ENCODE measurements at regions not wholly inside any gene's neighbourhood (a gene's known extent, or its start where the extent isn't known, plus 50 kb on each side); places are given as distances from the start of the nearest gene placed in this dataset.
A peak's percentile ranks its signal among the peaks of the same experiment; 100 is the strongest.

- Histone ChIP-seq H4K8ac (ENCODE audit: low read depth, low read length) (no peak overlapping the region), H3K27ac (ENCODE audit: low read depth, low read length) (no peak overlapping the region), H3K18ac (ENCODE audit: low read length) (no peak overlapping the region), H4K5ac (ENCODE audit: low read length) (no peak overlapping the region), H2BK120ac (ENCODE audit: low read depth, low read length) (no peak overlapping the region), H3K9ac (ENCODE audit: low read length) (no peak overlapping the region), H3K4me1 (ENCODE audit: control insufficient read depth, low read depth, low read length) (peaks cover 4% of the 10 kb centered on the region), H3K79me2 (ENCODE audit: control insufficient read depth, insufficient read depth, low read length) (no peaks in the 10 kb centered on the region), H3K4me2 (ENCODE audit: low read length) (no peak overlapping the region), H2BK5ac (ENCODE audit: low read length) (no peak overlapping the region), H3K27me3 (ENCODE audit: insufficient read depth, low read length, poor library complexity) (no peaks in the 10 kb centered on the region), H3K36me3 (ENCODE audit: control insufficient read depth, insufficient read depth, low read length) (no peaks in the 10 kb centered on the region), H2AK5ac (ENCODE audit: low read length) (no peak overlapping the region), H3K4me3 (ENCODE audit: low read length) (no peak overlapping the region), H3K79me1 (ENCODE audit: low read length) (no peaks in the 10 kb centered on the region), H2BK15ac (replicated peaks; ENCODE audit: low read depth) (no peak overlapping the region), H3K56ac (ENCODE audit: low read length) (peak overlapping the region; percentile 56), H3K23ac (ENCODE audit: low read length) (no peak overlapping the region), H3K4ac (ENCODE audit: low read depth, low read length) (no peak overlapping the region)
- no CpG with 5 or more reads among the region's 12 CpGs for WGBS (ENCODE audit: extremely low coverage, insufficient coverage, low lambda C conversion rate)
- DNase-seq = no peak
Measured at GRCh38 chr10:133007360-133007858, 65.0 kb upstream of the CFAP46 start.

- no peak for DNase-seq
- H3K18ac ChIP-seq (ENCODE audit: low read length) = no peak overlapping the region
- no peak overlapping the region for H3K27ac ChIP-seq (ENCODE audit: low read depth, low read length)
- no peaks in the 10 kb centered on the region for H3K27me3 ChIP-seq (ENCODE audit: insufficient read depth, low read length, poor library complexity)
- H3K4ac ChIP-seq (ENCODE audit: low read depth, low read length) = no peak overlapping the region
- H3K4me2 ChIP-seq (ENCODE audit: low read length) = no peak overlapping the region
- no peak overlapping the region for H3K56ac ChIP-seq (ENCODE audit: low read length)
- no peak overlapping the region for H2BK5ac ChIP-seq (ENCODE audit: low read length)
- no peak overlapping the region for H4K8ac ChIP-seq (ENCODE audit: low read depth, low read length)
- H2BK15ac ChIP-seq (replicated peaks; ENCODE audit: low read depth) = no peak overlapping the region
- peaks cover 6% of the 10 kb centered on the region for H3K4me1 ChIP-seq (ENCODE audit: control insufficient read depth, low read depth, low read length)
- no peak overlapping the region for H3K4me3 ChIP-seq (ENCODE audit: low read length)
- no peak overlapping the region for H2BK120ac ChIP-seq (ENCODE audit: low read depth, low read length)
- no peak overlapping the region for H3K9ac ChIP-seq (ENCODE audit: low read length)
- no peaks in the 10 kb centered on the region for H3K79me1 ChIP-seq (ENCODE audit: low read length)
- no peak overlapping the region for H3K23ac ChIP-seq (ENCODE audit: low read length)
- WGBS (ENCODE audit: extremely low coverage, insufficient coverage, low lambda C conversion rate) = no CpG with 5 or more reads among the region's 18 CpGs
- H3K36me3 ChIP-seq (ENCODE audit: control insufficient read depth, insufficient read depth, low read length) = no peaks in the 10 kb centered on the region
- H3K79me2 ChIP-seq (ENCODE audit: control insufficient read depth, insufficient read depth, low read length) = no peaks in the 10 kb centered on the region
- H2AK5ac ChIP-seq (ENCODE audit: low read length) = no peak overlapping the region
- H4K5ac ChIP-seq (ENCODE audit: low read length) = no peak overlapping the region
Measured at GRCh38 chr10:133006806-133007205, 64.4 kb upstream of the CFAP46 start.

GRCh38 chr10:133006202-133006601 is 63.8 kb upstream of the CFAP46 start:
- peaks cover 6% of the 10 kb centered on the region for H3K4me1 ChIP-seq (ENCODE audit: control insufficient read depth, low read depth, low read length)
- no peak overlapping the region for H3K27ac ChIP-seq (ENCODE audit: low read depth, low read length)
- no peak overlapping the region for H3K4ac ChIP-seq (ENCODE audit: low read depth, low read length)
- H3K4me2 ChIP-seq (ENCODE audit: low read length) = no peak overlapping the region
- no peak overlapping the region for H3K9ac ChIP-seq (ENCODE audit: low read length)
- no peaks in the 10 kb centered on the region for H3K36me3 ChIP-seq (ENCODE audit: control insufficient read depth, insufficient read depth, low read length)
- H3K79me1 ChIP-seq (ENCODE audit: low read length) = no peaks in the 10 kb centered on the region
- no peak overlapping the region for H3K4me3 ChIP-seq (ENCODE audit: low read length)
- no peak overlapping the region for H4K5ac ChIP-seq (ENCODE audit: low read length)
- H3K23ac ChIP-seq (ENCODE audit: low read length) = no peak overlapping the region
- no peak overlapping the region for H2BK5ac ChIP-seq (ENCODE audit: low read length)
- no peak overlapping the region for H2AK5ac ChIP-seq (ENCODE audit: low read length)
- no peak overlapping the region for H2BK120ac ChIP-seq (ENCODE audit: low read depth, low read length)
- no peaks in the 10 kb centered on the region for H3K27me3 ChIP-seq (ENCODE audit: insufficient read depth, low read length, poor library complexity)
- no peak overlapping the region for H3K56ac ChIP-seq (ENCODE audit: low read length)
- DNase-seq = no peak
- no peak overlapping the region for H4K8ac ChIP-seq (ENCODE audit: low read depth, low read length)
- WGBS (ENCODE audit: extremely low coverage, insufficient coverage, low lambda C conversion rate) = no CpG with 5 or more reads among the region's 10 CpGs
- H2BK15ac ChIP-seq (replicated peaks; ENCODE audit: low read depth) = no peak overlapping the region
- H3K79me2 ChIP-seq (ENCODE audit: control insufficient read depth, insufficient read depth, low read length) = no peaks in the 10 kb centered on the region
- H3K18ac ChIP-seq (ENCODE audit: low read length) = no peak overlapping the region

- WGBS (ENCODE audit: extremely low coverage, insufficient coverage, low lambda C conversion rate) = no CpG with 5 or more reads among the region's 10 CpGs
- no peak overlapping the region for H3K23ac ChIP-seq (ENCODE audit: low read length)
- no peak overlapping the region for H3K56ac ChIP-seq (ENCODE audit: low read length)
- peaks cover 6% of the 10 kb centered on the region for H3K4me1 ChIP-seq (ENCODE audit: control insufficient read depth, low read depth, low read length)
- H2BK5ac ChIP-seq (ENCODE audit: low read length) = no peak overlapping the region
- no peak for DNase-seq
- no peaks in the 10 kb centered on the region for H3K79me2 ChIP-seq (ENCODE audit: control insufficient read depth, insufficient read depth, low read length)
- H3K4me3 ChIP-seq (ENCODE audit: low read length) = no peak overlapping the region
- H3K27me3 ChIP-seq (ENCODE audit: insufficient read depth, low read length, poor library complexity) = no peaks in the 10 kb centered on the region
- H3K79me1 ChIP-seq (ENCODE audit: low read length) = no peaks in the 10 kb centered on the region
- no peak overlapping the region for H3K9ac ChIP-seq (ENCODE audit: low read length)
- H2BK120ac ChIP-seq (ENCODE audit: low read depth, low read length) = no peak overlapping the region
- no peak overlapping the region for H3K27ac ChIP-seq (ENCODE audit: low read depth, low read length)
- no peak overlapping the region for H2BK15ac ChIP-seq (replicated peaks; ENCODE audit: low read depth)
- no peak overlapping the region for H3K18ac ChIP-seq (ENCODE audit: low read length)
- no peak overlapping the region for H2AK5ac ChIP-seq (ENCODE audit: low read length)
- H4K8ac ChIP-seq (ENCODE audit: low read depth, low read length) = no peak overlapping the region
- H3K4me2 ChIP-seq (ENCODE audit: low read length) = no peak overlapping the region
- no peak overlapping the region for H4K5ac ChIP-seq (ENCODE audit: low read length)
- no peak overlapping the region for H3K4ac ChIP-seq (ENCODE audit: low read depth, low read length)
- H3K36me3 ChIP-seq (ENCODE audit: control insufficient read depth, insufficient read depth, low read length) = no peaks in the 10 kb centered on the region
Measured at GRCh38 chr10:133004478-133004877, 62.1 kb upstream of the CFAP46 start.

GRCh38 chr10:133003188-133003587 is 60.8 kb upstream of the CFAP46 start:
- no peak overlapping the region for H4K8ac ChIP-seq (ENCODE audit: low read depth, low read length)
- peak overlapping the region; percentile 100 for H2AK5ac ChIP-seq (ENCODE audit: low read length)
- H3K23ac ChIP-seq (ENCODE audit: low read length) = no peak overlapping the region
- no peak overlapping the region for H3K4ac ChIP-seq (ENCODE audit: low read depth, low read length)
- peaks cover 6% of the 10 kb centered on the region for H3K4me1 ChIP-seq (ENCODE audit: control insufficient read depth, low read depth, low read length)
- no peak overlapping the region for H3K4me3 ChIP-seq (ENCODE audit: low read length)
- H2BK5ac ChIP-seq (ENCODE audit: low read length) = peak overlapping the region; percentile 99
- peak overlapping the region; percentile 22 for H3K18ac ChIP-seq (ENCODE audit: low read length)
- no peak overlapping the region for H2BK120ac ChIP-seq (ENCODE audit: low read depth, low read length)
- no peaks in the 10 kb centered on the region for H3K79me1 ChIP-seq (ENCODE audit: low read length)
- H3K36me3 ChIP-seq (ENCODE audit: control insufficient read depth, insufficient read depth, low read length) = no peaks in the 10 kb centered on the region
- H3K9ac ChIP-seq (ENCODE audit: low read length) = no peak overlapping the region
- peak overlapping the region; percentile 48 for H3K27ac ChIP-seq (ENCODE audit: low read depth, low read length)
- peak overlapping the region; percentile 86 for H3K56ac ChIP-seq (ENCODE audit: low read length)
- WGBS (ENCODE audit: extremely low coverage, insufficient coverage, low lambda C conversion rate) = no CpG with 5 or more reads among the region's 3 CpGs
- H3K79me2 ChIP-seq (ENCODE audit: control insufficient read depth, insufficient read depth, low read length) = no peaks in the 10 kb centered on the region
- no peaks in the 10 kb centered on the region for H3K27me3 ChIP-seq (ENCODE audit: insufficient read depth, low read length, poor library complexity)
- H3K4me2 ChIP-seq (ENCODE audit: low read length) = no peak overlapping the region
- H2BK15ac ChIP-seq (replicated peaks; ENCODE audit: low read depth) = no peak overlapping the region
- no peak overlapping the region for H4K5ac ChIP-seq (ENCODE audit: low read length)
- DNase-seq = no peak

GRCh38 chr10:133002685-133003084 is 60.3 kb upstream of the CFAP46 start:
- Histone ChIP-seq H3K79me2 (ENCODE audit: control insufficient read depth, insufficient read depth, low read length) (no peaks in the 10 kb centered on the region), H2BK120ac (ENCODE audit: low read depth, low read length) (no peak overlapping the region), H3K4ac (ENCODE audit: low read depth, low read length) (no peak overlapping the region), H4K8ac (ENCODE audit: low read depth, low read length) (no peak overlapping the region), H3K4me2 (ENCODE audit: low read length) (no peak overlapping the region), H2BK5ac (ENCODE audit: low read length) (peak overlapping the region; percentile 95), H4K5ac (ENCODE audit: low read length) (no peak overlapping the region), H2BK15ac (replicated peaks; ENCODE audit: low read depth) (no peak overlapping the region), H3K4me1 (ENCODE audit: control insufficient read depth, low read depth, low read length) (peaks cover 6% of the 10 kb centered on the region), H3K56ac (ENCODE audit: low read length) (peak overlapping the region; percentile 34), H3K27me3 (ENCODE audit: insufficient read depth, low read length, poor library complexity) (no peaks in the 10 kb centered on the region), H3K23ac (ENCODE audit: low read length) (no peak overlapping the region), H3K36me3 (ENCODE audit: control insufficient read depth, insufficient read depth, low read length) (no peaks in the 10 kb centered on the region), H3K18ac (ENCODE audit: low read length) (no peak overlapping the region), H3K27ac (ENCODE audit: low read depth, low read length) (peak overlapping the region; percentile 67), H2AK5ac (ENCODE audit: low read length) (no peak overlapping the region), H3K9ac (ENCODE audit: low read length) (no peak overlapping the region), H3K79me1 (ENCODE audit: low read length) (no peaks in the 10 kb centered on the region), H3K4me3 (ENCODE audit: low read length) (no peak overlapping the region)
- peak; percentile 87 for DNase-seq
- no CpG with 5 or more reads among the region's 2 CpGs for WGBS (ENCODE audit: extremely low coverage, insufficient coverage, low lambda C conversion rate)

Measured in mesendoderm (in vitro differentiated cells).